MM.1S (cell line): ENCODE measurements at regions not wholly inside any gene's neighbourhood (a gene's known extent, or its start where the extent isn't known, plus 50 kb on each side); places are given as distances from the start of the nearest gene placed in this dataset.
"Not testable (repeated sequence)": the region's sequence is repeated elsewhere in the genome, so short reads cannot be mapped to it uniquely, and the experiment has no call there.

Source experiments
- DNase-seq: peaks from one replicate; pipeline ENCODE4 v3.0.0-alpha.2; 2015
- H2AFZ ChIP-seq: fragments of 300-600 bp; sonication (generic); 2 replicates; pipeline ENCODE4 v1.6.0; 2016; ENCODE audit warnings: antibody characterized with exemption, low read length
- H3F3A ChIP-seq: fragments of 300-600 bp; sonication (generic); 2 replicates; pipeline ENCODE4 v1.6.1; 2016; ENCODE audit warnings: mild to moderate bottlenecking, antibody characterized with exemption, low read length, moderate library complexity, mixed read lengths; ENCODE audit not compliant: insufficient read depth
- H3K27ac ChIP-seq: fragments of 300-600 bp; sonication (generic); 2 replicates; pipeline ENCODE4 v1.5.1; 2016; ENCODE audit warnings: mild to moderate bottlenecking, low read length
- H3K27me3 ChIP-seq: fragments of 300-600 bp; sonication (generic); replicated peaks from 2 replicates; pipeline ENCODE4 v1.6.0; 2016; ENCODE audit warnings: low read length; ENCODE audit not compliant: insufficient read depth
- H3K36me3 ChIP-seq: fragments of 300-600 bp; sonication (generic); replicated peaks from 2 replicates; pipeline ENCODE4 v1.6.1; 2016; ENCODE audit warnings: mild to moderate bottlenecking, low read length, mixed read lengths; ENCODE audit not compliant: insufficient read depth
- H3K4me1 ChIP-seq: fragments of 300-600 bp; sonication (generic); 2 replicates; pipeline ENCODE4 v1.6.1; 2016; ENCODE audit warnings: low read length, mixed read lengths
- H3K4me2 ChIP-seq: fragments of 300-600 bp; sonication (generic); 2 replicates; pipeline ENCODE4 v1.6.0; 2016; ENCODE audit warnings: low read depth, low read length
- H3K4me3 ChIP-seq: fragments of 300-600 bp; sonication (generic); 2 replicates; pipeline ENCODE4 v1.5.1; 2016; ENCODE audit warnings: low read length, mixed read lengths
- H3K79me2 ChIP-seq: fragments of 300-600 bp; sonication (generic); 2 replicates; pipeline ENCODE4 v1.6.1; 2016; ENCODE audit warnings: mixed run types, low read length, mixed read lengths
- H3K9ac ChIP-seq: fragments of 300-600 bp; sonication (generic); 2 replicates; pipeline ENCODE4 v1.6.1; 2016; ENCODE audit warnings: low read length, mixed read lengths
- H3K9me2 ChIP-seq: fragments of 300-600 bp; sonication (generic); replicated peaks from 2 replicates; pipeline ENCODE4 v1.6.1; 2016; ENCODE audit warnings: mild to moderate bottlenecking, low read length, mixed read lengths; ENCODE audit not compliant: insufficient read depth
- H3K9me3 ChIP-seq: fragments of 300-600 bp; sonication (generic); replicated peaks from 2 replicates; pipeline ENCODE4 v1.6.1; 2016; ENCODE audit warnings: mild to moderate bottlenecking, low read length, mixed read lengths; ENCODE audit not compliant: insufficient read depth
- H4K20me1 ChIP-seq: fragments of 300-600 bp; sonication (generic); 2 replicates; pipeline ENCODE4 v1.6.1; 2016; ENCODE audit warnings: mild to moderate bottlenecking, low read length, moderate library complexity, mixed read lengths; ENCODE audit not compliant: insufficient read depth
- EZH2 ChIP-seq: fragments of 300-600 bp; sonication (generic); optimal IDR thresholded peaks from 2 replicates; pipeline ENCODE3; 2017; ENCODE audit warnings: low read depth, mild to moderate bottlenecking, antibody characterized with exemption, low read length, mixed read lengths
- EZH2phosphoT487 ChIP-seq: fragments of 300-600 bp; sonication (generic); IDR thresholded peaks from 2 replicates; pipeline ENCODE4 v1.6.1; 2018; ENCODE audit warnings: antibody characterized with exemption, low read length
- TF ChIP-seq, protein P1 (sequence below): fragments of 300-600 bp; sonication (generic); IDR thresholded peaks from 2 replicates; pipeline ENCODE4 v1.5.1; 2016; ENCODE audit warnings: antibody characterized with exemption, low read length, mixed read lengths

- H3K79me2 ChIP-seq = no peaks in the 10 kb centered on the region
- no peaks in the 10 kb centered on the region for H3K27me3 ChIP-seq
These were observed 342.6 kb downstream of the NSUN3 start for GRCh38 chr3:94405258-94406035.

GRCh38 chr3:94406595-94406994 is 343.7 kb downstream of the NSUN3 start:
- TF ChIP-seq, protein P1, sequence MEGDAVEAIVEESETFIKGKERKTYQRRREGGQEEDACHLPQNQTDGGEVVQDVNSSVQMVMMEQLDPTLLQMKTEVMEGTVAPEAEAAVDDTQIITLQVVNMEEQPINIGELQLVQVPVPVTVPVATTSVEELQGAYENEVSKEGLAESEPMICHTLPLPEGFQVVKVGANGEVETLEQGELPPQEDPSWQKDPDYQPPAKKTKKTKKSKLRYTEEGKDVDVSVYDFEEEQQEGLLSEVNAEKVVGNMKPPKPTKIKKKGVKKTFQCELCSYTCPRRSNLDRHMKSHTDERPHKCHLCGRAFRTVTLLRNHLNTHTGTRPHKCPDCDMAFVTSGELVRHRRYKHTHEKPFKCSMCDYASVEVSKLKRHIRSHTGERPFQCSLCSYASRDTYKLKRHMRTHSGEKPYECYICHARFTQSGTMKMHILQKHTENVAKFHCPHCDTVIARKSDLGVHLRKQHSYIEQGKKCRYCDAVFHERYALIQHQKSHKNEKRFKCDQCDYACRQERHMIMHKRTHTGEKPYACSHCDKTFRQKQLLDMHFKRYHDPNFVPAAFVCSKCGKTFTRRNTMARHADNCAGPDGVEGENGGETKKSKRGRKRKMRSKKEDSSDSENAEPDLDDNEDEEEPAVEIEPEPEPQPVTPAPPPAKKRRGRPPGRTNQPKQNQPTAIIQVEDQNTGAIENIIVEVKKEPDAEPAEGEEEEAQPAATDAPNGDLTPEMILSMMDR = no peak
- TF ChIP-seq EZH2phosphoT487 (no peak), EZH2 (no peak)
- H3K9me2 ChIP-seq = no peaks in the 10 kb centered on the region
- no peaks in the 10 kb centered on the region for H3K79me2 ChIP-seq

More at GRCh38 chr3:94405258-94406035, 342.6 kb downstream of the NSUN3 start:
- no peak overlapping the region for H3K4me2 ChIP-seq
- no peaks in the 10 kb centered on the region for H3F3A ChIP-seq
- no peak overlapping the region for H2AFZ ChIP-seq
- H3K9ac ChIP-seq = no peak overlapping the region
- H3K4me1 ChIP-seq = no peaks in the 10 kb centered on the region
- H3K4me3 ChIP-seq = no peak overlapping the region
- DNase-seq = no peak
- no peaks in the 10 kb centered on the region for H3K36me3 ChIP-seq
- no peak overlapping the region for H3K27ac ChIP-seq
- no peaks in the 10 kb centered on the region for H3K9me2 ChIP-seq
- no peaks in the 10 kb centered on the region; the same call in 1 of the 2 replicates for H3K9me3 ChIP-seq
- H4K20me1 ChIP-seq = no peaks in the 10 kb centered on the region
- no peak for TF ChIP-seq EZH2
- TF ChIP-seq EZH2phosphoT487 = no peak
- TF ChIP-seq, protein P1 = no peak

GRCh38 chr3:94412936-94413335 is 350.1 kb downstream of the NSUN3 start:
- H3K4me3 ChIP-seq, H3K36me3 ChIP-seq, H3K27me3 ChIP-seq, H3K9ac ChIP-seq, H3K27ac ChIP-seq, H2AFZ ChIP-seq, H3F3A ChIP-seq, H3K9me2 ChIP-seq, H3K4me2 ChIP-seq, H3K4me1 ChIP-seq, DNase-seq, H4K20me1 ChIP-seq, H3K9me3 ChIP-seq, H3K79me2 ChIP-seq: not testable (repeated sequence)

More at GRCh38 chr3:94406595-94406994, 343.7 kb downstream of the NSUN3 start:
- Histone ChIP-seq H3K4me2 (no peak overlapping the region), H3K4me1 (no peaks in the 10 kb centered on the region), H3K9me3 (no peaks in the 10 kb centered on the region; the same call in 1 of the 2 replicates), H2AFZ (no peak overlapping the region), H3K27ac (no peak overlapping the region), H3F3A (no peaks in the 10 kb centered on the region), H3K36me3 (no peaks in the 10 kb centered on the region), H3K9ac (no peak overlapping the region), H3K27me3 (no peaks in the 10 kb centered on the region), H4K20me1 (no peaks in the 10 kb centered on the region), H3K4me3 (no peak overlapping the region)
- no peak for DNase-seq
